HFFc6 (cell line): ENCODE measurements at regions not wholly inside any gene's neighbourhood (a gene's known extent, or its start where the extent isn't known, plus 50 kb on each side); places are given as distances from the start of the nearest gene placed in this dataset.

Experiments used
- DNase-seq: peaks from one replicate; pipeline ENCODE4 v3.0.0-alpha.2; 2018
- H3K27ac Mint-ChIP-seq: 2 replicates; pipeline ENCODE4 v1.8.0; 2020; ENCODE audit warnings: mild to moderate bottlenecking, mixed read lengths
- H3K27me3 Mint-ChIP-seq: 2 replicates; pipeline ENCODE4 v1.8.0; 2021; ENCODE audit warnings: mild to moderate bottlenecking, moderate library complexity, mixed read lengths; ENCODE audit not compliant: insufficient read depth
- H3K36me3 Mint-ChIP-seq: 2 replicates; pipeline ENCODE4 v1.8.0; 2021; ENCODE audit warnings: low read depth, mixed read lengths
- H3K4me1 Mint-ChIP-seq: 2 replicates; pipeline ENCODE4 v1.8.0; 2020; ENCODE audit warnings: low read depth, mixed read lengths
- H3K4me3 Mint-ChIP-seq: 2 replicates; pipeline ENCODE4 v1.8.0; 2020; ENCODE audit warnings: mild to moderate bottlenecking, moderate library complexity, mixed read lengths
- H3K9me3 Mint-ChIP-seq: 2 replicates; pipeline ENCODE4 v1.8.0; 2020; ENCODE audit warnings: mild to moderate bottlenecking, mixed read lengths
- CTCF ChIP-seq: fragments of 200-600 bp; sonication (generic); IDR thresholded peaks from 2 replicates; pipeline ENCODE4 v1.5.0; 2021; ENCODE audit warnings: antibody characterized with exemption, mild to moderate bottlenecking

- DNase-seq, result no peak
- no peaks in the 10 kb centered on the region for H3K9me3 Mint-ChIP-seq
- no peak overlapping the region for H3K27ac Mint-ChIP-seq
- no peak for TF ChIP-seq CTCF
- H3K4me1 Mint-ChIP-seq, result peaks cover 14% of the 10 kb centered on the region
- peaks cover 3% of the 10 kb centered on the region; the same call in 1 of the 2 replicates for H3K27me3 Mint-ChIP-seq
- H3K4me3 Mint-ChIP-seq, result no peak overlapping the region
- H3K36me3 Mint-ChIP-seq, result peaks cover 3% of the 10 kb centered on the region; the same call in 1 of the 2 replicates
Observed at GRCh38 chr5:10122076-10122726, 127.5 kb downstream of the ATPSCKMT start.

DNA sequence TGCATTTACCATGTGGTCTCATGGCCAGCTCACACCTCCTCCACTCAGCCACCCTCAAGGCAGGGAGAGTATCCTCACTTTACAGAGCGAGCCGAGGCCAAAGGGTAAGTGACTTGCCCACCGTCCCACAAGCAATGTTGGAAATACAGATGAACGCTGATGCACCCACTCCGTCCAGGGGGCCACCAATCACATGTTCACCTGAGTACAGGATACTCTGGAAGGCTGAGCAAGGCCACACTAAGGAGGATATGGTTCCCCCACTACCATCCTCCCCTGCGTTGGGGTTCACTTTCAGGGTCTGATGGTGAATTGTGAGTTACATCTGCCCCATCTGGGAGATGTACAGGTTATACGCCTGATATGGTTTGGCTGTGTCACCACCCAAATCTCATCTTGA lies 128.8 kb downstream of the ATPSCKMT start:
- Mint-ChIP-seq H3K27ac (no peak overlapping the region), H3K9me3 (no peaks in the 10 kb centered on the region)

DNA sequence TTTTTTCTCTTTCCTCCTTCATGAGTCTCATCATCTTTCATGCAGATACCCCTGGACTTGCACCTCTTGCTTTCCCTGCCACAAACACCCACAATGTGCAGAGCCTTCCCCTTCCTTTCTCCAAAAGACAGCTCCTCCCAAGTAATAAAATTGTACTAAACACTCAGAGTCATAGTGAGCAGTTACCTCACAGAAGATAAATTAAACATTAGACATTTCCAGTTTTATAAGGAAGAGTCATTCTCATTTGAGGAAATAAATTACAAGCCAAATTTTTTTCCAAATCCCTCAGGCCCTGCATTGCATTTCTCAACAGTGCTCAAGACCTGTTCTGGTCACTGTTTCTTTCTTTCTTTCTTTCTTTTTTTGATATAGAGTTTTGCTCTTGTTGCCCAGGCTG lies 131.5 kb downstream of the ATPSCKMT start:
- H3K27ac Mint-ChIP-seq, result no peak overlapping the region
- no peak overlapping the region for H3K4me3 Mint-ChIP-seq
- H3K27me3 Mint-ChIP-seq, result no peaks in the 10 kb centered on the region; the same call in 1 of the 2 replicates
- H3K36me3 Mint-ChIP-seq, result peaks cover 3% of the 10 kb centered on the region; the same call in 1 of the 2 replicates
- H3K4me1 Mint-ChIP-seq, result peaks cover 14% of the 10 kb centered on the region
- no peaks in the 10 kb centered on the region for H3K9me3 Mint-ChIP-seq
- DNase-seq, result peak; percentile 25
- TF ChIP-seq CTCF, result no peak

More for the DNA sequence above, 128.8 kb downstream of the ATPSCKMT start:
- peaks cover 14% of the 10 kb centered on the region for H3K4me1 Mint-ChIP-seq
- no peak for DNase-seq
- no peak overlapping the region for H3K4me3 Mint-ChIP-seq
- peaks cover 3% of the 10 kb centered on the region; the same call in 1 of the 2 replicates for H3K27me3 Mint-ChIP-seq
- TF ChIP-seq CTCF, result no peak
- peaks cover 3% of the 10 kb centered on the region; the same call in 1 of the 2 replicates for H3K36me3 Mint-ChIP-seq

- H3K27ac Mint-ChIP-seq, result no peak overlapping the region
- H3K27me3 Mint-ChIP-seq, result no peaks in the 10 kb centered on the region; the same call in 1 of the 2 replicates
- H3K4me3 Mint-ChIP-seq, result no peak overlapping the region
- peaks cover 3% of the 10 kb centered on the region; the same call in 1 of the 2 replicates for H3K36me3 Mint-ChIP-seq
- H3K9me3 Mint-ChIP-seq, result no peaks in the 10 kb centered on the region
- peaks cover 9% of the 10 kb centered on the region for H3K4me1 Mint-ChIP-seq
- TF ChIP-seq CTCF, result no peak
- DNase-seq, result no peak
Observed at GRCh38 chr5:10116594-10116993, 133.1 kb downstream of the ATPSCKMT start.

- Mint-ChIP-seq H3K4me1 (peaks cover 13% of the 10 kb centered on the region), H3K27me3 (no peaks in the 10 kb centered on the region; the same call in 1 of the 2 replicates), H3K27ac (no peak overlapping the region), H3K4me3 (no peak overlapping the region), H3K9me3 (no peaks in the 10 kb centered on the region), H3K36me3 (peaks cover 3% of the 10 kb centered on the region; the same call in 1 of the 2 replicates)
- no peak for DNase-seq
- TF ChIP-seq CTCF, result no peak
Observed at GRCh38 chr5:10115669-10116068, 134.0 kb downstream of the ATPSCKMT start.
